ENCODE measurements at regions not wholly inside any gene's neighbourhood (a gene's known extent, or its start where the extent isn't known, plus 50 kb on each side); places are given as distances from the start of the nearest gene placed in this dataset.

DNA sequence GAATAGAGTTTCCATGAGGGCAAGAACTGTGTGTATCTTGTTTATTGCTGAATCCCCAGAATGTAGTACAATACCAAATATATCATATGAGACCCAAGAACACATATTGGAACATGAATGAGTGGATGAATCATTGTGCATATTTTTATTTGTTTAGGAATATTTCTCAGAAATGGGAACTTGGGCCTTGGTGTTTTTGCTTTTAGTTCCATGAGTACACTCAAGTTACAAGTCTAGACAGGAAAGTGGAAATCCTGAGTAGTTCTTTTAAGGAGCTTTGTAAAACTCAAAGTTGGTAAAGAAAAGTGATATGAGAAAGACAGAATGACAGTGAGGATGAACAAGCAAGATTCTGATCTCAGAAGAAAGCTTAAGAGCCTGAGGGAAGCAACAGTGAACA lies 647.0 kb downstream of the EFNA5 start:
- TF ChIP-seq, protein P1, sequence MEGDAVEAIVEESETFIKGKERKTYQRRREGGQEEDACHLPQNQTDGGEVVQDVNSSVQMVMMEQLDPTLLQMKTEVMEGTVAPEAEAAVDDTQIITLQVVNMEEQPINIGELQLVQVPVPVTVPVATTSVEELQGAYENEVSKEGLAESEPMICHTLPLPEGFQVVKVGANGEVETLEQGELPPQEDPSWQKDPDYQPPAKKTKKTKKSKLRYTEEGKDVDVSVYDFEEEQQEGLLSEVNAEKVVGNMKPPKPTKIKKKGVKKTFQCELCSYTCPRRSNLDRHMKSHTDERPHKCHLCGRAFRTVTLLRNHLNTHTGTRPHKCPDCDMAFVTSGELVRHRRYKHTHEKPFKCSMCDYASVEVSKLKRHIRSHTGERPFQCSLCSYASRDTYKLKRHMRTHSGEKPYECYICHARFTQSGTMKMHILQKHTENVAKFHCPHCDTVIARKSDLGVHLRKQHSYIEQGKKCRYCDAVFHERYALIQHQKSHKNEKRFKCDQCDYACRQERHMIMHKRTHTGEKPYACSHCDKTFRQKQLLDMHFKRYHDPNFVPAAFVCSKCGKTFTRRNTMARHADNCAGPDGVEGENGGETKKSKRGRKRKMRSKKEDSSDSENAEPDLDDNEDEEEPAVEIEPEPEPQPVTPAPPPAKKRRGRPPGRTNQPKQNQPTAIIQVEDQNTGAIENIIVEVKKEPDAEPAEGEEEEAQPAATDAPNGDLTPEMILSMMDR (IDR thresholded peaks at IDR 0.05), result no peak
- peaks cover 10 to 31% of the 10 kb centered on the region in 2 donors for H3K27me3 Mint-ChIP-seq (ENCODE audit: low read depth in 2 of 2)
- no peak overlapping the region for H3K4me3 Mint-ChIP-seq
- H3K9me3 ChIP-seq (ENCODE audit: control insufficient read depth, insufficient read depth, low read length), result no peaks in the 10 kb centered on the region
- no peaks in the 10 kb centered on the region for H3K4me1 Mint-ChIP-seq
- H3K4me3 ChIP-seq (ENCODE audit: low read length), result no peak overlapping the region
- H3K36me3 Mint-ChIP-seq, result no peaks in the 10 kb centered on the region
- no peak overlapping the region for H3K27ac ChIP-seq (ENCODE audit: low read length)
- intact Hi-C loops (cut with micrococcal nuclease), result no loop called here
- H3K4me1 ChIP-seq (ENCODE audit: control insufficient read depth, insufficient read depth, low read length), result no peaks in the 10 kb centered on the region
- ATAC-seq (no peak), DNase-seq (no peak)
- no peaks in the 10 kb centered on the region for H3K9me3 Mint-ChIP-seq
- no peaks in the 10 kb centered on the region for H3K36me3 ChIP-seq (ENCODE audit: control insufficient read depth, insufficient read depth, low read length)
- H3K27ac Mint-ChIP-seq, result no peak overlapping the region
- no peaks in the 10 kb centered on the region for H3K27me3 ChIP-seq (ENCODE audit: control insufficient read depth, insufficient read depth, low read length)

DNA sequence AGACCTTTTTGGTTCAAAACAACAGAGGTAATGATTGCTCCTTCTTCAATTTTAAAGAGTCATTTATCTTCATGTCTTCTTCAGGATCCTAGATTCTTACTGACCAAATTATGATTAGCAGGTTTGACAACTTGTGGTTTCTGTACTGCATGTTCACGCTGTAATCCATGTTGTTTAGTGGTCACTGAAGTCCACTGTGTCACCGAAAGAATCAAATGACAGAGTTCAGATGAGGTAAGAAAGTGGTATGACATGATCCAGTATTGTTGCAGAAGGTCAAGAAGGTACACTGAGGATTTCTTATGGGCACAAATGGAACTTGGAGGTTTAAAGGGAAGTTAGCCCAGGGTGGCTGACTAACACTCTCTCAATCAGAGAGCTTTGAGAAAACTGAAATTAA lies 649.2 kb downstream of the EFNA5 start:
- Histone ChIP-seq H3K27ac (ENCODE audit: low read length) (no peak overlapping the region), H3K27me3 (ENCODE audit: control insufficient read depth, insufficient read depth, low read length) (no peaks in the 10 kb centered on the region), H3K36me3 (ENCODE audit: control insufficient read depth, insufficient read depth, low read length) (no peaks in the 10 kb centered on the region), H3K4me3 (ENCODE audit: low read length) (no peak overlapping the region), H3K9me3 (ENCODE audit: control insufficient read depth, insufficient read depth, low read length) (no peaks in the 10 kb centered on the region), H3K4me1 (ENCODE audit: control insufficient read depth, insufficient read depth, low read length) (no peaks in the 10 kb centered on the region)
- TF ChIP-seq, protein P1 (IDR thresholded peaks at IDR 0.05), result no peak
- H3K4me1 Mint-ChIP-seq, result no peaks in the 10 kb centered on the region
- H3K27me3 Mint-ChIP-seq (ENCODE audit: low read depth in 2 of 2), result peaks cover 9 to 34% of the 10 kb centered on the region in 2 donors
- ATAC-seq (no peak), DNase-seq (no peak)
- 89% methylated on average over 2 of the region's 2 CpGs for WGBS (ENCODE audit: insufficient coverage)
- no peak overlapping the region for H3K27ac Mint-ChIP-seq
- H3K36me3 Mint-ChIP-seq, result no peaks in the 10 kb centered on the region
- no peaks in the 10 kb centered on the region for H3K9me3 Mint-ChIP-seq
- no peak overlapping the region for H3K4me3 Mint-ChIP-seq
- intact Hi-C loops (cut with micrococcal nuclease), result no loop called here

DNA sequence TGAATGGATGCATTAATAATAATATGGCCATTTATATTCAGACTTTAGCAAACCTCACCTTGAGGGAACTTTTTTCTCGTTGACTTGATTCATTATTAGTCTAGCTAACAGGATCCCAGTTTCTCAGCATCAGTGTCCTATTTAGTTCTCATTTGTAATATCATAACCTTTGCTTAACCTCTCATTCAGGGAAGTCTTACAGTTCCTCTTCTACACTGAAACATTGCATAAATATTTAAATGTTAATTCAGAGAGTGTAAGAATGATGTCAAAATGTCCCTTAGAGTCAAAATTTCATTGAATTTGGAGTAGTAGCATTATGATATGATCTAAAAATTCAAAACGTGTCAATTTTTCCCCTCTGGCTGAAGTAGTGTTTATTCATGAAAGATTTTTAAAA lies 650.1 kb downstream of the EFNA5 start:
- no peaks in the 10 kb centered on the region for H3K36me3 ChIP-seq (ENCODE audit: control insufficient read depth, insufficient read depth, low read length)
- Mint-ChIP-seq H3K27ac (no peak overlapping the region), H3K27me3 (ENCODE audit: low read depth in 2 of 2) (peaks cover 6 to 24% of the 10 kb centered on the region in 2 donors), H3K4me1 (no peaks in the 10 kb centered on the region), H3K9me3 (no peaks in the 10 kb centered on the region), H3K36me3 (no peaks in the 10 kb centered on the region), H3K4me3 (no peak overlapping the region)
- TF ChIP-seq, protein P1 (IDR thresholded peaks at IDR 0.05), result no peak
- DNase-seq (no peak), ATAC-seq (no peak)
- WGBS (ENCODE audit: insufficient coverage), result 54% methylated on average over 2 of the region's 2 CpGs
- H3K4me3 ChIP-seq (ENCODE audit: low read length), result no peak overlapping the region
- H3K27me3 ChIP-seq (ENCODE audit: control insufficient read depth, insufficient read depth, low read length), result no peaks in the 10 kb centered on the region
- H3K4me1 ChIP-seq (ENCODE audit: control insufficient read depth, insufficient read depth, low read length), result no peaks in the 10 kb centered on the region
- intact Hi-C loops (cut with micrococcal nuclease), result no loop called here
- no peaks in the 10 kb centered on the region for H3K9me3 ChIP-seq (ENCODE audit: control insufficient read depth, insufficient read depth, low read length)
- H3K27ac ChIP-seq (ENCODE audit: low read length), result no peak overlapping the region

DNA sequence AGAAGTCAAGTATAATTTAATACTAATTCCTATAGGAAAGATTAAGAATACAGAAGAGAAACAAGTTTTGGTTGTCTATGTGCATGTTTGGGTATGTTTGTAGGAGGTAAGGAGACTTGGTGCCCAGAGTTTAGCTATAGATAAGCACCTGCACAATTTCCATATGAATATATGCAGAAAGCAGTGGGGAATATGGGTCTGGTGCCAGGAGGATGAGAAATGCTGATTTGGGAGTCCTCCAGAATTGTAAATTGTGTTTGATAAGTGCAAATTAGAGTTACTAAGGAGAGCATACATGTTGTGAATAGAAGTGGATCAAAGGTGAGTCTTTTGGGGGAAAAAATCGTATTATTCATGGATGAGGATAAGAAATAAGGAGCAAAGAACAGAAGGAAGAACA lies 653.1 kb downstream of the EFNA5 start:
- DNase-seq (no peak), ATAC-seq (no peak)
- no peaks in the 10 kb centered on the region for H3K9me3 ChIP-seq (ENCODE audit: control insufficient read depth, insufficient read depth, low read length)
- 63% methylated on average over 1 of the region's 1 CpG for WGBS (ENCODE audit: insufficient coverage)
- Mint-ChIP-seq H3K4me3 (no peak overlapping the region), H3K9me3 (no peaks in the 10 kb centered on the region), H3K36me3 (no peaks in the 10 kb centered on the region), H3K27ac (no peak overlapping the region), H3K4me1 (no peaks in the 10 kb centered on the region), H3K27me3 (ENCODE audit: low read depth in 2 of 2) (peaks cover 11 to 18% of the 10 kb centered on the region in 2 donors)
- no peaks in the 10 kb centered on the region for H3K4me1 ChIP-seq (ENCODE audit: control insufficient read depth, insufficient read depth, low read length)
- H3K27me3 ChIP-seq (ENCODE audit: control insufficient read depth, insufficient read depth, low read length), result peaks cover 2% of the 10 kb centered on the region
- no peaks in the 10 kb centered on the region for H3K36me3 ChIP-seq (ENCODE audit: control insufficient read depth, insufficient read depth, low read length)
- no peak overlapping the region for H3K4me3 ChIP-seq (ENCODE audit: low read length)
- TF ChIP-seq, protein P1 (IDR thresholded peaks at IDR 0.05), result no peak
- intact Hi-C loops (cut with micrococcal nuclease), result no loop called here
- no peak overlapping the region for H3K27ac ChIP-seq (ENCODE audit: low read length)

Data from natural killer cell (primary cell).